Neural progenitor cell (in vitro differentiated cells): ENCODE measurements at regions not wholly inside any gene's neighbourhood (a gene's known extent, or its start where the extent isn't known, plus 50 kb on each side); places are given as distances from the start of the nearest gene placed in this dataset.
A peak's percentile ranks its signal among the peaks of the same experiment; 100 is the strongest.

ENCODE experiments used
- DNase-seq: peaks from one replicate; pipeline ENCODE4 v3.0.0-alpha.2; 2016; ENCODE audit warnings: low spot score
- H2AFZ ChIP-seq: fragments of 200-600 bp; sonication (generic); replicated peaks from 2 replicates; pipeline ENCODE4 v1.6.1; 2016; ENCODE audit warnings: antibody characterized with exemption
- H3F3A ChIP-seq: fragments of 200-600 bp; sonication (generic); 2 replicates; pipeline ENCODE4 v1.6.1; 2016; ENCODE audit warnings: antibody characterized with exemption, low read depth
- H3K27ac ChIP-seq: fragments of 200-600 bp; sonication (generic); 2 replicates; pipeline ENCODE4 v1.5.1; 2016; ENCODE audit warnings: mild to moderate bottlenecking
- H3K27me3 ChIP-seq: fragments of 200-600 bp; sonication (generic); 2 replicates; pipeline ENCODE4 v1.6.1; 2016; ENCODE audit warnings: mild to moderate bottlenecking, moderate library complexity
- H3K36me3 ChIP-seq: fragments of 200-600 bp; sonication (generic); 2 replicates; pipeline ENCODE4 v1.5.1; 2016
- H3K4me1 ChIP-seq: fragments of 200-600 bp; sonication (generic); 2 replicates; pipeline ENCODE4 v1.6.1; 2016; ENCODE audit warnings: mixed run types
- H3K4me2 ChIP-seq: fragments of 200-600 bp; sonication (generic); 2 replicates; pipeline ENCODE4 v1.6.1; 2016
- H3K4me3 ChIP-seq: fragments of 200-600 bp; sonication (generic); 2 replicates; pipeline ENCODE4 v1.5.1; 2016
- H3K79me2 ChIP-seq: fragments of 200-600 bp; sonication (generic); 2 replicates; pipeline ENCODE4 v1.6.1; 2016; ENCODE audit warnings: low read depth
- H3K9ac ChIP-seq: fragments of 200-600 bp; sonication (generic); 2 replicates; pipeline ENCODE4 v1.6.1; 2016
- H3K9me3 ChIP-seq: fragments of 200-600 bp; sonication (generic); 2 replicates; pipeline ENCODE4 v1.5.1; 2016; ENCODE audit warnings: low read depth
- H4K20me1 ChIP-seq: fragments of 200-600 bp; sonication (generic); 2 replicates; pipeline ENCODE4 v1.6.1; 2016; ENCODE audit warnings: low read depth
- H3K27ac Mint-ChIP-seq: 3 replicates; pipeline ENCODE4 v1.8.0; 2021; ENCODE audit warnings: mixed read lengths
- H3K27me3 Mint-ChIP-seq: 2 replicates; pipeline ENCODE4 v1.8.0; 2022; ENCODE audit warnings: low read depth, mild to moderate bottlenecking, inconsistent platforms, moderate library complexity, mixed read lengths; ENCODE audit not compliant: insufficient read depth
- H3K36me3 Mint-ChIP-seq: 3 replicates; pipeline ENCODE4 v1.8.0; 2021; ENCODE audit warnings: mixed read lengths
- H3K4me1 Mint-ChIP-seq: 3 replicates; pipeline ENCODE4 v1.8.0; 2021; ENCODE audit warnings: mixed read lengths
- H3K4me3 Mint-ChIP-seq: 3 replicates; pipeline ENCODE4 v1.8.0; 2021; ENCODE audit warnings: mild to moderate bottlenecking, moderate library complexity, mixed read lengths
- H3K9me3 Mint-ChIP-seq: 3 replicates; pipeline ENCODE4 v1.8.0; 2020; ENCODE audit warnings: mixed read lengths
- EZH2 ChIP-seq: fragments of 200-600 bp; sonication (generic); IDR thresholded peaks from 2 replicates; pipeline ENCODE4 v1.6.1; 2017; ENCODE audit warnings: antibody characterized with exemption, mild to moderate bottlenecking, moderate library complexity
- EZH2phosphoT487 ChIP-seq: fragments of 200-600 bp; sonication (generic); IDR thresholded peaks from 2 replicates; pipeline ENCODE4 v1.6.1; 2017; ENCODE audit warnings: antibody characterized with exemption
- TF ChIP-seq, protein P1 (sequence below): fragments of 200-600 bp; sonication (generic); IDR thresholded peaks from 2 replicates; pipeline ENCODE4 v1.5.1; 2017; ENCODE audit warnings: antibody characterized with exemption, mild to moderate bottlenecking

DNA sequence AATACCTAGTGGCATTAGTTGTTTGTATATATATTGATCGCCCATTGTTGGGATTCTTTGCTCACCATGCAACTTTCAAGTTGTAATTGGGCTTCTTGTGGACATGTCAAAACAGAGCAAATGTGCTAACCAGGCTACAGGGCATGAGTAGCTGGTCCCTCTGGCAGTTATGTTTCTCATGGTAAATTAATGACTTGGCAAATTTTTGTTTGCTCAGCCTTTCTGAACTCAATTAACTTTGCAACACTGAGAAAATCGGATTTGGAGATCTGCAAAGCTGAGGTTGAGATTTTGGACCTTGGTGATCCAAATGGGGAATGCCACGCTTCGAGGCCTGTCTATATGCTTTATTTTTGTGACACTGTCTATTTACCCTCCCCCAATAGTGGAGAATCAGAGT is 138.5 kb upstream of the PIRT start:
- Histone ChIP-seq H3K4me3 (no peak overlapping the region), H4K20me1 (no peaks in the 10 kb centered on the region), H3K9ac (no peak overlapping the region), H3K79me2 (no peaks in the 10 kb centered on the region), H3K27ac (no peak overlapping the region), H3K4me2 (no peak overlapping the region), H3K9me3 (no peaks in the 10 kb centered on the region), H2AFZ (no peak overlapping the region), H3K27me3 (no peaks in the 10 kb centered on the region), H3K36me3 (no peaks in the 10 kb centered on the region), H3K4me1 (no peaks in the 10 kb centered on the region), H3F3A (no peaks in the 10 kb centered on the region)
- Mint-ChIP-seq H3K36me3 (no peaks in the 10 kb centered on the region), H3K9me3 (no peaks in the 10 kb centered on the region), H3K4me3 (no peak overlapping the region), H3K27me3 (no peaks in the 10 kb centered on the region), H3K4me1 (no peaks in the 10 kb centered on the region), H3K27ac (no peak overlapping the region)
- no peak for TF ChIP-seq EZH2phosphoT487
- TF ChIP-seq, protein P1, sequence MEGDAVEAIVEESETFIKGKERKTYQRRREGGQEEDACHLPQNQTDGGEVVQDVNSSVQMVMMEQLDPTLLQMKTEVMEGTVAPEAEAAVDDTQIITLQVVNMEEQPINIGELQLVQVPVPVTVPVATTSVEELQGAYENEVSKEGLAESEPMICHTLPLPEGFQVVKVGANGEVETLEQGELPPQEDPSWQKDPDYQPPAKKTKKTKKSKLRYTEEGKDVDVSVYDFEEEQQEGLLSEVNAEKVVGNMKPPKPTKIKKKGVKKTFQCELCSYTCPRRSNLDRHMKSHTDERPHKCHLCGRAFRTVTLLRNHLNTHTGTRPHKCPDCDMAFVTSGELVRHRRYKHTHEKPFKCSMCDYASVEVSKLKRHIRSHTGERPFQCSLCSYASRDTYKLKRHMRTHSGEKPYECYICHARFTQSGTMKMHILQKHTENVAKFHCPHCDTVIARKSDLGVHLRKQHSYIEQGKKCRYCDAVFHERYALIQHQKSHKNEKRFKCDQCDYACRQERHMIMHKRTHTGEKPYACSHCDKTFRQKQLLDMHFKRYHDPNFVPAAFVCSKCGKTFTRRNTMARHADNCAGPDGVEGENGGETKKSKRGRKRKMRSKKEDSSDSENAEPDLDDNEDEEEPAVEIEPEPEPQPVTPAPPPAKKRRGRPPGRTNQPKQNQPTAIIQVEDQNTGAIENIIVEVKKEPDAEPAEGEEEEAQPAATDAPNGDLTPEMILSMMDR: no peak
- no peak for TF ChIP-seq EZH2
- DNase-seq: no peak

DNA sequence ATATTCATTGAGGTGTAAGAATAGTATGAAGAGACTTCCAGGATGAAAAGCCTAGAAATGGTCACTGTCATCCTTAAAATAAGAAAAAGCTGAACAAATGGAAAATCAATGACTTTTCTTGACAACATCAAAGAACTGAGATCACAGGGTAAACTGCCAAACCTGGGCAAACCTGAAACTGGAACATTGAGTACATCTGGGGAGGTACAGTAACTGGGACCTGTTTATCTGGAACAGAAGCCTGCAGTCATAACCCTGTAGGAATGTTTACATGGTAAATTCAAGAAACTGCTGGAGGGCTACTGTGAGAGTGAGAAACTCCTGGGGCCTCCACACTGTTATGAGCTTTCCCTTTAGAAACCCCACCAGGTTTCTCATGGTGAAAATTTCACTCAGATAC is 130.1 kb upstream of the PIRT start:
- no peak overlapping the region for H3K4me3 Mint-ChIP-seq
- no peaks in the 10 kb centered on the region for H3K36me3 Mint-ChIP-seq
- Histone ChIP-seq H3K9me3 (no peaks in the 10 kb centered on the region), H3K4me2 (no peak overlapping the region), H3K27ac (no peak overlapping the region), H3F3A (no peaks in the 10 kb centered on the region), H3K4me3 (no peak overlapping the region), H2AFZ (no peak overlapping the region), H3K27me3 (no peaks in the 10 kb centered on the region), H3K4me1 (no peaks in the 10 kb centered on the region), H3K9ac (no peak overlapping the region), H3K79me2 (no peaks in the 10 kb centered on the region), H4K20me1 (no peaks in the 10 kb centered on the region), H3K36me3 (no peaks in the 10 kb centered on the region)
- no peak for TF ChIP-seq EZH2
- no peak for TF ChIP-seq EZH2phosphoT487
- TF ChIP-seq, protein P1: no peak
- H3K4me1 Mint-ChIP-seq: no peaks in the 10 kb centered on the region
- H3K9me3 Mint-ChIP-seq: peaks cover 2% of the 10 kb centered on the region
- no peaks in the 10 kb centered on the region for H3K27me3 Mint-ChIP-seq
- no peak overlapping the region for H3K27ac Mint-ChIP-seq
- no peak for DNase-seq

DNA sequence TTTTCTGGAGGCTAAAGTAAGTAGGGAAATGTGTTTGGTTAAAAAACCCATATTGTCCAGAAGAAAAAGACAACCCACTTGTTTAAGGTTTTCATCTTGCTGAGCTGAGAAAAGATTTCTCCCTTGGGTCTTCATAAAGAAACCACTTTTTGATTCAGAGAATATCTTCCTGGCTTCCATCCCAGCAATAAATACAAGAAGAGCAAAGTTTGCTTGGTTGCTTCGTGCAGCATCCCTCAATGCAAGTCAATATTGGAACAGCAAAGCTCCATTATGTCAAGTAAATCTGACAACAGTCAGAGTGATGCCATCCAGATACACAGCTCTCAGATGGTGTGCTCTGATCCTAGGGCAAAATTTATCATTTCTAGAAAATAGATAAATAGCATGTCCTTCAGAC is 118.9 kb upstream of the PIRT start:
- no peaks in the 10 kb centered on the region for H3F3A ChIP-seq
- H3K4me1 Mint-ChIP-seq: no peaks in the 10 kb centered on the region
- no peaks in the 10 kb centered on the region for H3K4me1 ChIP-seq
- no peak for TF ChIP-seq EZH2phosphoT487
- TF ChIP-seq, protein P1: no peak
- no peak for TF ChIP-seq EZH2
- H3K4me3 Mint-ChIP-seq: no peak overlapping the region
- no peaks in the 10 kb centered on the region for H3K36me3 ChIP-seq
- H3K4me3 ChIP-seq: no peak overlapping the region
- no peaks in the 10 kb centered on the region for H4K20me1 ChIP-seq
- H2AFZ ChIP-seq: no peak overlapping the region
- H3K9me3 ChIP-seq: no peaks in the 10 kb centered on the region
- no peaks in the 10 kb centered on the region for H3K9me3 Mint-ChIP-seq
- H3K27ac Mint-ChIP-seq: no peak overlapping the region
- no peaks in the 10 kb centered on the region for H3K79me2 ChIP-seq
- H3K27me3 Mint-ChIP-seq: peaks cover 2% of the 10 kb centered on the region
- DNase-seq: no peak
- H3K27me3 ChIP-seq: no peaks in the 10 kb centered on the region
- H3K36me3 Mint-ChIP-seq: no peaks in the 10 kb centered on the region
- no peak overlapping the region for H3K4me2 ChIP-seq
- no peak overlapping the region for H3K27ac ChIP-seq
- H3K9ac ChIP-seq: no peak overlapping the region

DNA sequence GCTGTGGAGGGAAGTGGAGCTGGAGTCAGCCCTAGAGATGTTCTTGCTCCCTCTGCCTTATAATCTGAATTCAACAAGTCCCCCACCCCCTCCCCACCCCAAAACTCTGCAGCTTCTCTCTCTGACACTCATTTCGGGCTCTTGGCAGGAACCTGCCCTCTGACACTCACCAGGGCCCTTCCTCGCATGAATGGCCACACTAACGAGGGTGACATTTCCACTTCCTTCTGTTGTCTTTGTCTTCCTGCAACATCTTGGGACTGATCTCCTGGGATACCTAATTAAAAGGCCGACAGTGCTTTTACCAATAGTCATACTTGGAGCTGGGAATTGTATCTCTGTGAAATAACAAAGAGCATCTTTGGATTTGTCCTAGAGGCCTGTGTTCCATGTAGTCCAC is 106.9 kb upstream of the PIRT start:
- Mint-ChIP-seq H3K4me3 (no peak overlapping the region), H3K27ac (no peak overlapping the region), H3K27me3 (peaks cover 3% of the 10 kb centered on the region), H3K9me3 (no peaks in the 10 kb centered on the region), H3K36me3 (no peaks in the 10 kb centered on the region), H3K4me1 (peaks cover 11% of the 10 kb centered on the region)
- Histone ChIP-seq H3K79me2 (no peaks in the 10 kb centered on the region), H3K9me3 (no peaks in the 10 kb centered on the region), H3K4me1 (peaks cover 8% of the 10 kb centered on the region), H3K27me3 (no peaks in the 10 kb centered on the region), H3K9ac (no peak overlapping the region), H3F3A (no peaks in the 10 kb centered on the region), H4K20me1 (no peaks in the 10 kb centered on the region), H2AFZ (no peak overlapping the region), H3K36me3 (no peaks in the 10 kb centered on the region), H3K4me2 (no peak overlapping the region), H3K27ac (no peak overlapping the region), H3K4me3 (no peak overlapping the region)
- DNase-seq: peak; percentile 37
- TF ChIP-seq EZH2phosphoT487: no peak
- TF ChIP-seq, protein P1: no peak
- TF ChIP-seq EZH2: no peak
